GM18519 (cell line): ENCODE measurements at regions not wholly inside any gene's neighbourhood (a gene's known extent, or its start where the extent isn't known, plus 50 kb on each side); places are given as distances from the start of the nearest gene placed in this dataset.
"Not testable (repeated sequence)": the region's sequence is repeated elsewhere in the genome, so short reads cannot be mapped to it uniquely, and the experiment has no call there.

Experiments used
- ATAC-seq: cut with Tn5 transposase; IDR thresholded peaks from one replicate; pipeline ENCODE4 v1.9.1; 2021; ENCODE audit warnings: mild to moderate bottlenecking, moderate library complexity; ENCODE audit not compliant: unreplicated experiment, low FRiP score

GRCh38 chr6:133099573-133099972, 141.6 kb upstream of the EYA4 start:
- no peak for ATAC-seq

GRCh38 chr6:133100865-133101264, 140.3 kb upstream of the EYA4 start:
- ATAC-seq: no peak

GRCh38 chr6:133101790-133102189, 139.4 kb upstream of the EYA4 start:
- no peak for ATAC-seq

GRCh38 chr6:133106934-133107333, 134.2 kb upstream of the EYA4 start:
- no peak for ATAC-seq

GRCh38 chr6:133108419-133108818, 132.7 kb upstream of the EYA4 start:
- ATAC-seq: no peak

GRCh38 chr6:133114973-133115372, 126.2 kb upstream of the EYA4 start:
- ATAC-seq: no peak

GRCh38 chr6:133115946-133116345, 125.2 kb upstream of the EYA4 start:
- ATAC-seq: no peak

- ATAC-seq: no peak
Measured at GRCh38 chr6:133128191-133128590, 113.0 kb upstream of the EYA4 start.

GRCh38 chr6:133129556-133129955, 111.6 kb upstream of the EYA4 start:
- no peak for ATAC-seq

GRCh38 chr6:133130863-133131262, 110.3 kb upstream of the EYA4 start:
- no peak for ATAC-seq

- no peak for ATAC-seq
Measured at GRCh38 chr6:133131621-133132465, 109.3 kb upstream of the EYA4 start.

- ATAC-seq: no peak
Measured at GRCh38 chr6:133132466-133132971, 108.6 kb upstream of the EYA4 start.

GRCh38 chr6:133136177-133136880, 104.8 kb upstream of the EYA4 start:
- no peak for ATAC-seq

GRCh38 chr6:133147470-133148184, 93.5 kb upstream of the EYA4 start:
- ATAC-seq: not testable (repeated sequence)

- ATAC-seq: no peak
Measured at GRCh38 chr6:133156689-133157088, 84.5 kb upstream of the EYA4 start.

- no peak for ATAC-seq
Measured at GRCh38 chr6:133157995-133158394, 83.2 kb upstream of the EYA4 start.

GRCh38 chr6:133159255-133159795, 81.8 kb upstream of the EYA4 start:
- ATAC-seq: no peak

GRCh38 chr6:133160536-133160935, 80.6 kb upstream of the EYA4 start:
- no peak for ATAC-seq

GRCh38 chr6:133165235-133165634, 75.9 kb upstream of the EYA4 start:
- ATAC-seq: no peak

- ATAC-seq: no peak
Measured at GRCh38 chr6:133166766-133167165, 74.4 kb upstream of the EYA4 start.

GRCh38 chr6:133169901-133170300, 71.3 kb upstream of the EYA4 start:
- no peak for ATAC-seq
